K562 (cell line): ENCODE measurements at regions not wholly inside any gene's neighbourhood (a gene's known extent, or its start where the extent isn't known, plus 50 kb on each side); places are given as distances from the start of the nearest gene placed in this dataset.

Experiments used
- ATAC-seq: fragments of 200-7000 bp; cut with Tn5 transposase; 3 replicates; pipeline ENCODE4 v1.9.1; 2020; ENCODE audit warnings: moderate library complexity
- BruUV-seq: library from RNA; stranded (reverse); fragments of 400-500 nt; replicated peaks from 2 replicates; lab custom pipeline; 2021; lab: Mats Ljungman, UMichigan
- CTCF ChIA-PET: fragments of 300-600 bp; formaldehyde crosslinking; extraction: SDS; loops from one replicate; lab custom pipeline; 2021; ENCODE audit warnings: low intra/inter-chr PET ratio; lab: Yijun Ruan, JAX
- POLR2A ChIA-PET: fragments of 300-600, 350-650 bp; sonication (Branson Sonifier 250); formaldehyde crosslinking; extraction: SDS; loops from one replicate; lab custom pipeline; 2021; ENCODE audit warnings: antibody characterized with exemption, inconsistent platforms; lab: Yijun Ruan, JAX
- DNase-seq, 4 experiments: peaks; one replicate each; pipeline versions ENCODE4 v3.0.0 to v3.0.0-alpha.2; 2011 to 2018; ENCODE audit warnings: low spot score in 3 of 4, mixed read lengths in 3 of 4; ENCODE audit errors: extremely low read depth in 1 of 4
- FAIRE-seq: peaks from 2 replicates; lab custom pipeline; 2011; peaks lifted over from hg19 to GRCh38; lab: Jason Lieb, UNC
- H2AFZ ChIP-seq: 2 replicates; pipeline ENCODE4 v1.6.0; 2011; ENCODE audit warnings: low read depth, low read length, control low read depth, inconsistent platforms
- H3K27ac ChIP-seq: fragments of 200-600 bp; 3 replicates; pipeline ENCODE4 v1.8.0; 2011; ENCODE audit warnings: low read depth, mild to moderate bottlenecking, control low read depth, inconsistent platforms, low read length, moderate library complexity, mixed read lengths; ENCODE audit errors: extremely low read depth
- H3K27me3 ChIP-seq, 2 experiments: fragments of 300-600 bp in 1 of 2; 2 replicates in 1 of 2; 3 replicates in 1 of 2; pipeline versions ENCODE4 v1.6.0 to v1.8.0; 2011; ENCODE audit warnings: inconsistent platforms in 2 of 2, low read length in 2 of 2, mild to moderate bottlenecking in 1 of 2, mixed read lengths in 1 of 2, moderate library complexity in 1 of 2; ENCODE audit not compliant: control insufficient read depth in 2 of 2, insufficient read depth in 2 of 2
- H3K36me3 ChIP-seq: fragments of 300-600 bp; 3 replicates; pipeline ENCODE4 v1.8.0; 2011; ENCODE audit warnings: mild to moderate bottlenecking, low read length, inconsistent platforms; ENCODE audit not compliant: control insufficient read depth, insufficient read depth
- H3K4me1 ChIP-seq, 2 experiments: fragments of 200-600 bp in 1 of 2; replicated peaks in 1 of 2; 2 replicates in 1 of 2; 3 replicates in 1 of 2; pipeline versions ENCODE4 v1.5.1 to v1.8.0; 2011; ENCODE audit warnings: inconsistent platforms in 2 of 2, low read length in 2 of 2, mild to moderate bottlenecking in 1 of 2, mixed read lengths in 1 of 2, moderate library complexity in 1 of 2; ENCODE audit not compliant: control insufficient read depth in 2 of 2, insufficient read depth in 2 of 2
- H3K4me2 ChIP-seq: 2 replicates; pipeline ENCODE4 v1.6.1; 2011; ENCODE audit warnings: low read length, control low read depth, inconsistent platforms, mixed read lengths; ENCODE audit not compliant: insufficient read depth
- H3K4me3 ChIP-seq: fragments of 200-600 bp; sonication (generic), shearing (Covaris generic); 2 replicates; pipeline ENCODE4 v1.5.1; 2016; ENCODE audit warnings: control low read depth, inconsistent platforms
- H3K79me2 ChIP-seq: fragments of 200-600 bp; 3 replicates; pipeline ENCODE4 v1.8.0; 2011; ENCODE audit warnings: low read length, inconsistent platforms; ENCODE audit not compliant: control insufficient read depth, insufficient read depth
- H3K9ac ChIP-seq, 2 experiments: 2 replicates each; pipeline versions ENCODE4 v1.6.0 to v1.6.1; 2011; ENCODE audit warnings: low read depth in 2 of 2, low read length in 2 of 2, control low read depth in 1 of 2, inconsistent platforms in 1 of 2, mild to moderate bottlenecking in 1 of 2, mixed read lengths in 1 of 2; ENCODE audit not compliant: insufficient read depth in 1 of 2
- H3K9me1 ChIP-seq: one replicate; pipeline ENCODE4 v1.6.0; 2011; ENCODE audit warnings: inconsistent platforms, mild to moderate bottlenecking, low read length, moderate library complexity; ENCODE audit not compliant: control insufficient read depth, insufficient read depth
- H3K9me3 ChIP-seq: replicated peaks from 2 replicates; pipeline ENCODE4 v1.5.1; 2011; ENCODE audit warnings: low read depth, low read length, inconsistent platforms; ENCODE audit not compliant: control insufficient read depth, insufficient read depth
- H4K20me1 ChIP-seq: replicated peaks from 2 replicates; pipeline ENCODE4 v1.6.1; 2011; ENCODE audit warnings: low read length, inconsistent platforms, mixed read lengths; ENCODE audit not compliant: control insufficient read depth, insufficient read depth
- ARID3B ChIP-seq: fragments of 250-450 bp; sonication (Bioruptor Pico); IDR thresholded peaks from 2 replicates; pipeline ENCODE4 v1.4.0; 2020; ENCODE audit warnings: borderline replicate concordance
- BHLHE40 ChIP-seq: IDR thresholded peaks from 2 replicates; pipeline ENCODE4 v1.6.1; 2011; ENCODE audit warnings: low read length, improper control_type of control experiment
- GATAD2B ChIP-seq: fragments of 450-650 bp; IDR thresholded peaks from 2 replicates; pipeline ENCODE4 v1.6.1; 2017; ENCODE audit warnings: mild to moderate bottlenecking, borderline replicate concordance
- HCFC1 ChIP-seq: IDR thresholded peaks from 2 replicates; pipeline ENCODE4 v1.6.1; 2012; ENCODE audit warnings: low read depth, low read length, improper control_type of control experiment
- HDAC8 ChIP-seq: fragments of 450-650 bp; IDR thresholded peaks from 2 replicates; pipeline ENCODE4 v1.6.1; 2016; ENCODE audit warnings: mild to moderate bottlenecking, missing genetic modification characterization, moderate library complexity, missing compliant biosample characterization
- ILF3 ChIP-seq: fragments of 450-650 bp; IDR thresholded peaks from 2 replicates; pipeline ENCODE4 v1.6.1; 2018; ENCODE audit warnings: antibody characterized with exemption, mild to moderate bottlenecking, moderate library complexity, borderline replicate concordance
- MCM2 ChIP-seq: fragments of 450-650 bp; IDR thresholded peaks from 2 replicates; pipeline ENCODE4 v1.6.1; 2017; ENCODE audit warnings: low read depth, mild to moderate bottlenecking
- SP1 ChIP-seq: sonication (generic); formaldehyde crosslinking; IDR thresholded peaks from 2 replicates; pipeline ENCODE4 v1.8.1; 2022; ENCODE audit warnings: mild to moderate bottlenecking, missing genetic modification reagents
- ZNF121 ChIP-seq: sonication (generic); formaldehyde crosslinking; conservative IDR thresholded peaks from 2 replicates; pipeline ENCODE4 v1.8.0; 2022; ENCODE audit warnings: missing genetic modification reagents
- ZNF354B ChIP-seq: fragments of 250-450 bp; sonication (Bioruptor Pico); IDR thresholded peaks from 2 replicates; pipeline ENCODE4 v1.4.0; 2020
- WGBS: fragments of 100-300 bp; shearing (Covaris generic); methylation state at CpG from one replicate; pipeline ENCODE4 v1.1.6; 2016; ENCODE audit warnings: low coverage, mixed read lengths; ENCODE audit not compliant: insufficient coverage; ENCODE audit errors: missing lambda C conversion rate; 5-methylcytosine and 5-hydroxymethylcytosine counted together
- in situ Hi-C: fragments of 300-500 bp; cut with MboI; formaldehyde crosslinking; loops from 4 replicates; pipeline ENCODE4 v1.15.0; 2018; ENCODE audit warnings: inconsistent platforms, mixed read lengths
- intact Hi-C: fragments of 100-400 bp; cut with micrococcal nuclease; formaldehyde crosslinking; loops from 2 replicates; pipeline ENCODE4 v1.14.2; 2022
- TF ChIP-seq, protein P1 (sequence below): sonication (generic); formaldehyde crosslinking; IDR thresholded peaks from 2 replicates; pipeline ENCODE4 v1.8.1; 2022; ENCODE audit warnings: missing genetic modification reagents
- TF ChIP-seq, protein P2 (sequence below): fragments of 450-650 bp; formaldehyde crosslinking; IDR thresholded peaks from 2 replicates; pipeline ENCODE4 v1.4.0; 2020; ENCODE audit warnings: mild to moderate bottlenecking, moderate library complexity
- TF ChIP-seq, protein P3 (sequence below): fragments of 450-650 bp; IDR thresholded peaks from 2 replicates; pipeline ENCODE4 v1.7.0; 2016; ENCODE audit warnings: borderline replicate concordance

GRCh38 chr2:167784084-167784425 is 463.3 kb downstream of the STK39 start:
- no peaks in the 10 kb centered on the region for H3K4me1 ChIP-seq
- no peaks in the 10 kb centered on the region for H3K9me3 ChIP-seq
- H3K27ac ChIP-seq = no peak overlapping the region
- no peak overlapping the region for H2AFZ ChIP-seq
- BruUV-seq = no TSS peak
- POLR2A ChIA-PET = no interaction called here
- ATAC-seq (no peak), FAIRE-seq (no peak), DNase-seq (no peak)
- H3K27me3 ChIP-seq = no peaks in the 10 kb centered on the region
- no peaks in the 10 kb centered on the region for H3K79me2 ChIP-seq
- H3K9me1 ChIP-seq = no peaks in the 10 kb centered on the region
- WGBS = 0% methylated on average over 3 of the region's 3 CpGs
- no peak overlapping the region for H3K4me3 ChIP-seq
- no peak for TF ChIP-seq HCFC1
- TF ChIP-seq, protein P1, sequence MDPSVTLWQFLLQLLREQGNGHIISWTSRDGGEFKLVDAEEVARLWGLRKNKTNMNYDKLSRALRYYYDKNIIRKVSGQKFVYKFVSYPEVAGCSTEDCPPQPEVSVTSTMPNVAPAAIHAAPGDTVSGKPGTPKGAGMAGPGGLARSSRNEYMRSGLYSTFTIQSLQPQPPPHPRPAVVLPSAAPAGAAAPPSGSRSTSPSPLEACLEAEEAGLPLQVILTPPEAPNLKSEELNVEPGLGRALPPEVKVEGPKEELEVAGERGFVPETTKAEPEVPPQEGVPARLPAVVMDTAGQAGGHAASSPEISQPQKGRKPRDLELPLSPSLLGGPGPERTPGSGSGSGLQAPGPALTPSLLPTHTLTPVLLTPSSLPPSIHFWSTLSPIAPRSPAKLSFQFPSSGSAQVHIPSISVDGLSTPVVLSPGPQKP (CRISPR knock-in tag) = no peak
- no peak for TF ChIP-seq HDAC8
- TF ChIP-seq, protein P2, sequence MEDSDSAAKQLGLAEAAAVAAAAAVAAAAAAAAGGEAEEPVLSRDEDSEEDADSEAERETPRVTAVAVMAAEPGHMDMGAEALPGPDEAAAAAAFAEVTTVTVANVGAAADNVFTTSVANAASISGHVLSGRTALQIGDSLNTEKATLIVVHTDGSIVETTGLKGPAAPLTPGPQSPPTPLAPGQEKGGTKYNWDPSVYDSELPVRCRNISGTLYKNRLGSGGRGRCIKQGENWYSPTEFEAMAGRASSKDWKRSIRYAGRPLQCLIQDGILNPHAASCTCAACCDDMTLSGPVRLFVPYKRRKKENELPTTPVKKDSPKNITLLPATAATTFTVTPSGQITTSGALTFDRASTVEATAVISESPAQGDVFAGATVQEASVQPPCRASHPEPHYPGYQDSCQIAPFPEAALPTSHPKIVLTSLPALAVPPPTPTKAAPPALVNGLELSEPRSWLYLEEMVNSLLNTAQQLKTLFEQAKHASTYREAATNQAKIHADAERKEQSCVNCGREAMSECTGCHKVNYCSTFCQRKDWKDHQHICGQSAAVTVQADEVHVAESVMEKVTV (CRISPR knock-in tag) = no peak
- no peak for TF ChIP-seq ARID3B
- no peak for TF ChIP-seq BHLHE40
- TF ChIP-seq ZNF354B = no peak
- no peak for TF ChIP-seq SP1 (CRISPR knock-in tag)
- TF ChIP-seq ZNF121 (CRISPR knock-in tag) = no peak
- TF ChIP-seq ILF3 = no peak
- TF ChIP-seq, protein P3, sequence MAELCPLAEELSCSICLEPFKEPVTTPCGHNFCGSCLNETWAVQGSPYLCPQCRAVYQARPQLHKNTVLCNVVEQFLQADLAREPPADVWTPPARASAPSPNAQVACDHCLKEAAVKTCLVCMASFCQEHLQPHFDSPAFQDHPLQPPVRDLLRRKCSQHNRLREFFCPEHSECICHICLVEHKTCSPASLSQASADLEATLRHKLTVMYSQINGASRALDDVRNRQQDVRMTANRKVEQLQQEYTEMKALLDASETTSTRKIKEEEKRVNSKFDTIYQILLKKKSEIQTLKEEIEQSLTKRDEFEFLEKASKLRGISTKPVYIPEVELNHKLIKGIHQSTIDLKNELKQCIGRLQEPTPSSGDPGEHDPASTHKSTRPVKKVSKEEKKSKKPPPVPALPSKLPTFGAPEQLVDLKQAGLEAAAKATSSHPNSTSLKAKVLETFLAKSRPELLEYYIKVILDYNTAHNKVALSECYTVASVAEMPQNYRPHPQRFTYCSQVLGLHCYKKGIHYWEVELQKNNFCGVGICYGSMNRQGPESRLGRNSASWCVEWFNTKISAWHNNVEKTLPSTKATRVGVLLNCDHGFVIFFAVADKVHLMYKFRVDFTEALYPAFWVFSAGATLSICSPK = no peak
- TF ChIP-seq GATAD2B = no peak
- no peak for TF ChIP-seq MCM2
- no peaks in the 10 kb centered on the region for H3K36me3 ChIP-seq
- no peaks in the 10 kb centered on the region for H4K20me1 ChIP-seq
- intact Hi-C loops = no loop called here
- in situ Hi-C loops = no loop called here
- no peak overlapping the region for H3K4me2 ChIP-seq
- CTCF ChIA-PET = no interaction called here
- no peak overlapping the region for H3K9ac ChIP-seq
